CD4-positive, alpha-beta T cell treated with Interleukin-21 for 1 hour (primary cell): ENCODE measurements at regions not wholly inside any gene's neighbourhood (a gene's known extent, or its start where the extent isn't known, plus 50 kb on each side); places are given as distances from the start of the nearest gene placed in this dataset.
"Not testable (repeated sequence)": the region's sequence is repeated elsewhere in the genome, so short reads cannot be mapped to it uniquely, and the experiment has no call there.

Experiments used
- DNase-seq: peaks from one replicate; pipeline ENCODE4 v3.0.0-alpha.2; 2020

DNA sequence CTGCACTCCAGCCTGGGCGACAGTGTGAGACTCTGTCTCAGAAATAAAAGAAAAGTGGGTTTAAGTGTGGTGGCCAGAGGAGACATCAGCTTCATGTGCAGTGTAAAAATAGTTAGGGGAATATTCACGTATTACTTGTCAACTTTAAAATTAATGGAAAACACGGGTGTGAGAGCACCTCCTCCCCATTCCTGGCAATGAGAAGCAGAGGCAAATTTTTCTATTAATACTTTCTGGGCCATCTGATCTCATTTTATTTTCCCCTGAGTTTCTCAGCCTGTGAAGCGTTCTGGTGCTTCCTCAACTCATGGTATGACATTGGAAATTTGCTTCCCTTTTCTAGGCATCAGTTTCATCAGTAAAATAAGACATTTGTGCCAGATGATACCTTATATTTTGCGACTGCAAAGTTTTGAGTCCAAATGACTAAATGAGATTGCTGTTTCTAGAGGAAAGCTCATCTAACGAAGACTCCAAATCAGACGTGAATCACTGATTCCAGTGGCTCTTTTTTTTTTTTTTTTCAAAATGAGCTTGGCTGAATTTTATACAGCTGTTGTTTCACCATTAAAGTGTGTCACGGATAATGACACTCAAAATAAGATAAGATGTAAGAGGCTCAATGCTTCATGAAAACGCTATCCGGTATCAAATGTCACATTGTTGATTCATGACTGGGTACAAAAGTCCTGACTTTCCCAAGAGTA lies 104.6 kb downstream of the MSX2 start:
- DNase-seq = no peak

GRCh38 chr5:174827558-174827957 lies 103.2 kb downstream of the MSX2 start:
- DNase-seq = no peak

DNA sequence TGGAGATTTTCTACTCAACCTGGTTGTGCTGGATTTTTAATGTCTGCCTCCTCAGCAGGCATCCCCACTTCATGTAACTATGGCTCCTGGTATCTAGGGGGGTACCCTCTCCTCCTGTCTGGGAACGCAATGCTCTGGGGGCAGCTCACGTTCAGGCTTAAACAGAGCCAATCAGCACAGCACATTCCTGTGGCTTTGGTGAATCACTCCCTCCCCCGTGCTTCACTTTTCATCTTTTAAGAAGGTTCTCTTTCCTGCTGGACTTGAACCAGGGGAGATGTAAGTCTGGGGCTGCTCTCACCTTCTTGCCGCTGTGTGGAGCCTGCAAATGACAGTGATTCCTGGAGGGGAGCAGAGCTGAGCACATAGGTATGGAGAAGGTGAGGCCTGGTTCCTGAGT lies 101.2 kb downstream of the MSX2 start:
- DNase-seq = no peak

GRCh38 chr5:174818430-174818829 lies 94.0 kb downstream of the MSX2 start:
- no peak for DNase-seq

DNA sequence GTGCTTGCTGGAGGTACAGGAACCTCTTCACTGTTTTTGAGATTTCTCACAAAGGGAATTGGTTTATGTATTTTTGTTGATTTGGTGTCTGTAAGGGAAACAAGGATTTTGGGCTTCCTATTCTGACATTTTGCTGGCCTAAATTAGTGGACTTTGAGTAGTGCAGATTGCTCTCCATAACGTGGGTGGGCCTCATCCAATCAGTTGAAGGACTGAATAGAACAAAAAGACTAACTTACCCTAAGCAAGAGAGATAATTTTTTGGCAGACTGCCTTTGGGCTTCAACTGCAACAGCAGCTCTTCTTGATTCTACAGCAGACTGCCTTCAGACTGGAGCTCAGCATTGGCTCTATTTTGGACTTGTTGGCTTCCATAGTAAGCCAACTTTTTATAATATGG lies 93.2 kb downstream of the MSX2 start:
- DNase-seq = no peak

DNA sequence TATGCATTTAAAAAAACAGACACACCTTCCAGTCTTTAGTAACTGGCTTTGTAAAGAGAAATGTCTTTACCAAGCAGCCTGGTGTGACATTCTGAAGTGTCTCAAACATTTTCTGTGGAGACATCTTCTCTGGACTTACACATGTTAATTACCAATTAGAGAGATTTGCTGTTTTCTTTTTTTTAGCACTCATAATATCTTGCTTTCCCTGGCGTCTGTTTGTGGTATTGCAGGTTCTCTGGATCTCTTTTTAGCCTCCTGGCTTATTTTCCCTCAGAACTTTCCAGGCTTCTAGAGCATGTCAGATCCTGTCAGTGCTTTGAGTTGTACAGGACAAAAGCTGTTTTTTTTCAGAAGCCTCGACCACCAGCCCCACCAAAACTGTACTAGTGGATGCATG lies 92.5 kb downstream of the MSX2 start:
- DNase-seq = no peak

- DNase-seq = no peak
These were observed 87.1 kb downstream of the MSX2 start for GRCh38 chr5:174811438-174811837.

DNA sequence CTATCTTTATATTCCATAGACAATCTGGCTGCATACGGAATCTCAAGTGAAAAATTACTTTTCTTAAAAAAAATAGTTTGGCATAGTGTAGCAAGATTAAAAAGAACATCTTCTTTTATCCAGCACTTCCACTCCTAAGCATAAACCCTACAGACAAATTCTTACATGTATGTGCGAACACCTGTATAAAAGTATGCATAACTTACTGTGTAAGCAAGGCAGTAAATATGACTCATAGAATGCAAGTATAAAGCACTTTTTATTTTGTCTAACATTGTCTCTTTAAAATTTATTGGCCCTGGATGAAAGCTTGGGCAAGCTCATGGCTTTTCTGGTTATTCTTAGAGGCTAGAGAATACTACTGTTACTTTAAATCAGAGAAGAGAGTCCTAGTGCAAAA lies 86.4 kb downstream of the MSX2 start:
- no peak for DNase-seq

DNA sequence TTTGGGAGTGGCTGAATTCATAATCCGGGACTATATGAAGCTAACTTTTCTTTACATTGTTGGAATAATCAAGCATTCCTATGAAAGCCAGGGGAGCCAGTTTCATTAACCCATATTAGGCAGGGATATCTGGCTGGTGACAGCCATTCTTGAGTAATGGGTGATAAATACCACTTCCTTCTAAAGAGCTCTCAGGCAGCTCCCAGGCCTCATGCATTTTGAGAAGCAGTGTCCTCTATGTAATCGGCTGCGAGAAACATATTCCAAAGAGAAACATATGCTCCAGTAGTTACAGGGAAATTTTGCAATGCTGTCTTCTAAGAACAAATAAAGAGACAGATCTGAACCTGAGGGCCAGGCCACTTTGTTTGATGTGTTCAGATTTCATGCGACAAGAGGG lies 83.1 kb downstream of the MSX2 start:
- no peak for DNase-seq

GRCh38 chr5:174806729-174807128 lies 82.3 kb downstream of the MSX2 start:
- no peak for DNase-seq

- DNase-seq = no peak
These were observed 77.4 kb downstream of the MSX2 start for GRCh38 chr5:174801798-174802197.

- DNase-seq = no peak
These were observed 76.1 kb downstream of the MSX2 start for GRCh38 chr5:174800435-174800834.

DNA sequence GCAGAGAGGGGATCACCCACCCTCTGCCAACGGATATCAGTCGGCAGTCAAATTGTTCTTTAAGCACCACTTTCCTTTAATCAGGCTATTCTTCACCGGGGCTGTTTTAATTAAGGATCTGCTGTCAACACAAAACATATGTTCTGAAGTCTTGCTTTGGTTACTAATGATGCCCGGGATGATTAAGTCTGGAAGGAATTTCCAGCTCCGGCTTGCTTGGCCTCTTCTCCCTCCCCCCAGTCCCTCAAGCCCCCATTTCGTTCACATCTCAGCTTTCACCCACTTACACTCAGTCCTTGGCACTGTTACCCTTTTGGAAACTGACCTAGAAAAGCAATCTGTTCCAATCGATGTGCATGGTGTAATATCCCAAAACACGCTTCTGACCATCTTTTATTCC lies 74.7 kb downstream of the MSX2 start:
- no peak for DNase-seq

- no peak for DNase-seq
These were observed 74.2 kb downstream of the MSX2 start for GRCh38 chr5:174798551-174798951.

DNA sequence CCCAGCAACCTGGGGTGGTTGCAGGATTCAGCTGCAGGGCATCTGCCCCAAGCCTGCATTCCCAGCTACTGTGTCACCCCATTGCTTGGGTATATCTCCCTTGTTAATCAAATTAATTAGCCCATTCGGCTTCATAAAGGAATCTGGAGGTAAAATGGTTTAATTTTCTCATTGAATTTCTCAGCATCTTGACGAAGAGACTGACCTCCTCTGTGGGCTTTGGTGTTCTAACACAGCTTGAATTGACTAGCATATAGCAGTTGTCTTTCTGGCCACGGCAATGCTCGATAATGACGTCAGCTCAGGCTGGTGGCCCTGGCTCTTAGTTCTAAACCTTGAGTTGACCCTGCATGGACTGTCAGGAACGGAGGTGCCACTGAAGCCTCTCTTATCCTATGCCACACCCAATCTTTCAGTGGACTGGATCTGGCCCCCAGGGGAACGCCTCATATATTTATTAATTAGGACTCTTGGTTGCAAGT lies 72.4 kb downstream of the MSX2 start:
- DNase-seq = no peak

- DNase-seq = no peak
These were observed 70.7 kb downstream of the MSX2 start for GRCh38 chr5:174794931-174795672.

DNA sequence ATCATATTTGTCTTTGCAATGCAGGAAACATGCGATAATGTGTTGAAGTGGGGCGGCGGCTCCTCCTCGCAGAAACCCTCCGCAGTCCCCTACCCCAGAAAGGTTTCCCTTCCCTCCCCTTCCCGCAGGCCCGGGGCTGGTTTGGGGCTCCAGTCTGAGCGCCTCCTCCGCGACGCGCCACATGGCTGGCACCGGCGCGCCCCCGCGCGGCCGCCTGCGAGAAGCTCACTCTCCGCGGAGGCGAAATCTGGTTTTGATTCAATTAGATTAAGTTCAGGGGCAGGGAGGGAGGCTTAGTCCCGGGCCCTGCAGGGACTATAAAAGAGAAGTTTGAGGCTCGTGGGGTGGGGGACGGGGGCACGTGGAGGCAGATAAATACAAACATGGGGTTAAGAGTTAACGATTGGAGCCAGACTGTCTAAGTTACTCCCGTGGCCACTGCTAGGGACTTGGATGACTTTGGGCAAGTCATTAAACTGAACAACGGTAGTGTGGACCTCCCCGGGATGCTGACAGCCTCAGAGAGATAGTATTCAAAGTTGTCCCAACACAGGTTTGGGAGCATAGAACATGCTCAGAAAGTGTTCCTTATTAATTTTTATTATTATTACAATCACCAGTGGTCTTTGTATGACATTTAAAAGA lies 69.4 kb downstream of the MSX2 start:
- DNase-seq = peak; percentile 38

DNA sequence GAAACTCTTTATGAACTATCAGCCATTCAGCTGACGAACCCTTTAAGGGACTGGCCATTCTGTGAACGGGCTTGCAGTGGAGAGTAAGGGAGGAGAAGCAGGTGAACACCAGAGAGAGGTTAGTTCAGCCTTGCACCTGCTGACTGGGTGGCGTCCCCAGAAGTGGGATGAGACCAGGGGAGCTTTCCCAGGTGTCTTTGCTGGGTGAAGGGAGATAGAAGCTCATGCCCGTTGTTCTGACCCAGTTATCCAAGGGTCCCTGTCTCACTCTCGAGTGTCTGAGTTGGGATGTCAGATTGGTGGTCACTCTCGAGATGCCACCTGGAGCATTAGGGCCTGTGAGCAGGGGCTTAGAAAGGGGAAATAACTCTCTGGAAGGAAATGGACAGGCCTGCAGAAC lies 68.7 kb downstream of the MSX2 start:
- no peak for DNase-seq

DNA sequence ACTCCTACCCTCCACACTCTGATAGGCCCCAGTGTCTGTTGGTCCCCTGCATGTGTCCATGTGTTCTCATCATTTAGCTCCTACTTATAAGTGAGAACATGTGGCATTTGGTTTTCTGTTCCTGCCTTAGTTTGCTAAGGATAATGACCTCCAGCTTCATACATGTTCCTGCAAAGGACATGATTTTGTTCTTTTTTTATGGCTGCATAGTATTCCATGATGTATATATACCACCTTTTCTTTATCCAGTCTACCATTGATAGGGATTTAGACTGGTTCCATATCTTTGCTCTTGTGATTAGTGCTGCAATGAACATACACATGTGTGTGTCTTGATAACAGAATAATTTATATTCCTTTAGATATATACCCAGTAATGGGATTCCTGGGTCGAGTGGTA lies 67.9 kb downstream of the MSX2 start:
- not testable (repeated sequence) for DNase-seq

DNA sequence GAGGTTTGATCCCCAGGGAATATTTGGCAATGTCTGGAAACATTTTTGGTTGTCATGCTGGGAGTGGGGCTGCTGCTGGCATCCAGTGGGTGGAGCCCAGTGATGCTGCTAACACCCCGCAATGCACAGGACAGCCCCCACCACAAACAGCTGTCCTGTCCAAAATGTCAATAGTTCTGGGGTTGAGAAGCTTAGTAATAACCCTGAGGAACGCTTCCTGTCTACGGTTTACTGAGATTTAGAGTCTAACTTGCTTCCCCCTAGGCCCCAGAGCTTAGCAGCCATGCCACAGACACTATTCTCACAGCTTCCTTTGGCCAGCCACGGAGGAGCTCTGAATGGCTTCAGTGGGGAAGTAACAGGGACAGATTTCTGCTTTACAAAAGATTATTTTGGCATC lies 66.5 kb downstream of the MSX2 start:
- DNase-seq = no peak

- DNase-seq = no peak
These were observed 65.2 kb downstream of the MSX2 start for GRCh38 chr5:174789596-174789995.

DNA sequence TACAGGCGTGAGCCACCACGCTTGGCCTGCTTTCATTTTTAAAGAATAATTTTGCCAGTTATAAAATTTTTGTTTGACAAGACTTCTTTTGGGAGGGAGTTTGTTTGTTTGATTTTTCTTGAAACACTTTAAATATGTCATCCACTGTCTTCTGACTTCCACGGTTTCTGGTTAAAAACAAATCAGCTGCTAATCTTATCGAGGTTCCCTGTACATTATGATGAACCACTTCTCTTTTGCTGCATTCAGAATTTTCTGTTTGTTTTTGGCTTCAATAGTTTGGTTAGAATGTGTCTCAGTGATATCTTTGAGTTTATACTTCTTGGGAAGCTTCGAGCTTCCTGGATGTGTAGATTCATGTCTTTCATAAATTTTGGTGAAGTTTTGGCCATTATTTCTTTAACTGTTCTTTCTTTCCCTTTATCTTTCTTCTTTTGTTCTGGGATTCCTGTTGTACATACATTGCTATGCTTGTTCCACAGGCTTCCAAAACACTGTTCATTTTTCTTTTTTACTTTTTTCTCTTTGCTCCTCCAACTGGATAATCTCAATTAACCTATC lies 60.8 kb downstream of the MSX2 start:
- no peak for DNase-seq
